H9 (cell line): ENCODE measurements at regions not wholly inside any gene's neighbourhood (a gene's known extent, or its start where the extent isn't known, plus 50 kb on each side); places are given as distances from the start of the nearest gene placed in this dataset.

ENCODE experiments used
- DNase-seq: peaks from one replicate; pipeline ENCODE4 v3.0.0-alpha.2; 2017
- H2AFZ ChIP-seq: one replicate; pipeline ENCODE4 v1.6.1; 2013; ENCODE audit warnings: mild to moderate bottlenecking, low read length, control low read depth, moderate library complexity
- H2AK5ac ChIP-seq: 2 replicates; pipeline ENCODE4 v1.6.1; 2013; ENCODE audit warnings: low read length, control low read depth, mixed read lengths; ENCODE audit not compliant: insufficient read length
- H2BK120ac ChIP-seq: one replicate; pipeline ENCODE4 v1.6.1; 2013; ENCODE audit warnings: low read depth, mild to moderate bottlenecking, low read length, control low read depth, inconsistent platforms; ENCODE audit not compliant: poor library complexity, severe bottlenecking
- H2BK12ac ChIP-seq: 2 replicates; pipeline ENCODE4 v1.6.1; 2013; ENCODE audit warnings: low read length, control low read depth, mixed read lengths, low read depth; ENCODE audit not compliant: insufficient read length
- H2BK15ac ChIP-seq: 2 replicates; pipeline ENCODE4 v1.6.1; 2013; ENCODE audit warnings: low read depth, low read length, control low read depth
- H2BK20ac ChIP-seq: one replicate; pipeline ENCODE4 v1.6.1; 2013; ENCODE audit warnings: low read depth, mild to moderate bottlenecking, low read length, control low read depth, inconsistent platforms; ENCODE audit not compliant: poor library complexity, severe bottlenecking
- H2BK5ac ChIP-seq: 2 replicates; pipeline ENCODE4 v1.6.1; 2013; ENCODE audit warnings: low read length, control low read depth, mixed read lengths; ENCODE audit not compliant: insufficient read length
- H3K14ac ChIP-seq: 2 replicates; pipeline ENCODE4 v1.6.1; 2013; ENCODE audit warnings: low read length, control low read depth; ENCODE audit not compliant: insufficient read depth
- H3K18ac ChIP-seq: 2 replicates; pipeline ENCODE4 v1.6.1; 2013; ENCODE audit warnings: low read depth, mild to moderate bottlenecking, mixed read lengths, low read length, control low read depth; ENCODE audit not compliant: insufficient read length
- H3K23ac ChIP-seq: 2 replicates; pipeline ENCODE4 v1.6.1; 2013; ENCODE audit warnings: low read length, control low read depth, mixed read lengths, low read depth; ENCODE audit not compliant: insufficient read length
- H3K23me2 ChIP-seq: 2 replicates; pipeline ENCODE4 v1.6.1; 2013; ENCODE audit warnings: low read depth, mild to moderate bottlenecking, mixed read lengths, low read length, control low read depth; ENCODE audit not compliant: insufficient read length, poor library complexity, severe bottlenecking
- H3K27ac ChIP-seq: 2 replicates; pipeline ENCODE4 v1.5.1; 2013; ENCODE audit warnings: low read length, control low read depth, mixed read lengths, low read depth; ENCODE audit not compliant: insufficient read length
- H3K27me3 ChIP-seq: 2 replicates; pipeline ENCODE4 v1.6.1; 2013; ENCODE audit warnings: low read length, control low read depth, inconsistent platforms; ENCODE audit not compliant: insufficient read depth
- H3K4ac ChIP-seq: 2 replicates; pipeline ENCODE4 v1.6.1; 2013; ENCODE audit warnings: low read depth, mild to moderate bottlenecking, control low read depth, inconsistent platforms, low read length, moderate library complexity
- H3K4me1 ChIP-seq: 2 replicates; pipeline ENCODE4 v1.6.1; 2013; ENCODE audit warnings: low read length, control low read depth, inconsistent platforms; ENCODE audit not compliant: insufficient read depth
- H3K4me2 ChIP-seq: 2 replicates; pipeline ENCODE4 v1.6.1; 2013; ENCODE audit warnings: low read length, control low read depth, mixed read lengths; ENCODE audit not compliant: insufficient read length, insufficient read depth
- H3K56ac ChIP-seq: 2 replicates; pipeline ENCODE4 v1.6.1; 2013; ENCODE audit warnings: low read depth, mild to moderate bottlenecking, mixed read lengths, low read length, control low read depth; ENCODE audit not compliant: insufficient read length
- H3K79me1 ChIP-seq: 2 replicates; pipeline ENCODE4 v1.6.1; 2013; ENCODE audit warnings: low read depth, mild to moderate bottlenecking, moderate library complexity, low read length, control low read depth, inconsistent platforms; ENCODE audit not compliant: insufficient read depth, poor library complexity, severe bottlenecking
- H3K79me2 ChIP-seq: 2 replicates; pipeline ENCODE4 v1.6.1; 2013; ENCODE audit warnings: low read length, control low read depth, inconsistent platforms; ENCODE audit not compliant: insufficient read depth
- H3K9ac ChIP-seq: 2 replicates; pipeline ENCODE4 v1.6.1; 2013; ENCODE audit warnings: low read length, control low read depth, mixed read lengths; ENCODE audit not compliant: insufficient read length; ENCODE audit errors: extremely low read depth
- H3K9me3 ChIP-seq: one replicate; pipeline ENCODE4 v1.6.1; 2013; ENCODE audit warnings: low read depth, low read length, inconsistent platforms; ENCODE audit not compliant: control insufficient read depth
- H3T11ph ChIP-seq: one replicate; pipeline ENCODE4 v1.6.1; 2013; ENCODE audit warnings: mild to moderate bottlenecking, low read length, control low read depth, inconsistent platforms
- H4K20me1 ChIP-seq: one replicate; pipeline ENCODE4 v1.6.1; 2013; ENCODE audit not compliant: control insufficient read depth, insufficient read length, insufficient read depth
- H4K5ac ChIP-seq: 2 replicates; pipeline ENCODE4 v1.6.1; 2013; ENCODE audit warnings: low read depth, mild to moderate bottlenecking, mixed read lengths, low read length, control low read depth; ENCODE audit not compliant: insufficient read length
- H4K8ac ChIP-seq: replicated peaks from 2 replicates; pipeline ENCODE4 v1.6.1; 2013; ENCODE audit warnings: low read length, control low read depth, mixed read lengths, low read depth; ENCODE audit not compliant: insufficient read length
- H4K91ac ChIP-seq: 2 replicates; pipeline ENCODE4 v1.6.1; 2013; ENCODE audit warnings: low read depth, mild to moderate bottlenecking, moderate library complexity, mixed read lengths, low read length, control low read depth; ENCODE audit not compliant: insufficient read length
- H3K27ac Mint-ChIP-seq, 3 experiments: 2 replicates in 2 of 3; 3 replicates in 1 of 3; pipeline ENCODE4 v1.8.0; 2020 to 2021; ENCODE audit warnings: mixed read lengths in 3 of 3, mild to moderate bottlenecking in 1 of 3, moderate library complexity in 1 of 3
- H3K27me3 Mint-ChIP-seq: 2 replicates; pipeline ENCODE4 v1.8.0; 2021; ENCODE audit warnings: low read depth, mild to moderate bottlenecking, moderate library complexity, mixed read lengths
- H3K36me3 Mint-ChIP-seq, 3 experiments: 2 replicates in 2 of 3; 3 replicates in 1 of 3; pipeline ENCODE4 v1.8.0; 2020 to 2021; ENCODE audit warnings: low read depth in 3 of 3, mixed read lengths in 3 of 3; ENCODE audit not compliant: insufficient read depth in 1 of 3
- H3K4me1 Mint-ChIP-seq, 2 experiments: 2 replicates each; pipeline ENCODE4 v1.8.0; 2020; ENCODE audit warnings: mixed read lengths in 2 of 2
- H3K4me3 Mint-ChIP-seq, 2 experiments: 2 replicates in 1 of 2; 3 replicates in 1 of 2; pipeline ENCODE4 v1.8.0; 2020 to 2021; ENCODE audit warnings: mild to moderate bottlenecking in 2 of 2, mixed read lengths in 2 of 2, moderate library complexity in 1 of 2
- H3K9me3 Mint-ChIP-seq, 2 experiments: 2 replicates in 1 of 2; 3 replicates in 1 of 2; pipeline ENCODE4 v1.8.0; 2020; ENCODE audit warnings: mild to moderate bottlenecking in 2 of 2, mixed read lengths in 2 of 2, moderate library complexity in 1 of 2
- WGBS: extraction: QIAGEN DNeasy Blood & Tissue Kit; methylation state at CpG from one replicate; pipeline ENCODE4 v1.1.7; 2013; ENCODE audit warnings: missing lambda C conversion rate, low lambda C conversion rate, mixed read lengths; ENCODE audit not compliant: insufficient read length; ENCODE audit errors: extremely low coverage; 5-methylcytosine and 5-hydroxymethylcytosine counted together
- TF ChIP-seq, protein P1 (sequence below): fragments of 200-600 bp; sonication (generic); conservative IDR thresholded peaks from 3 replicates; pipeline ENCODE4 v1.8.0; 2021; ENCODE audit warnings: antibody characterized with exemption, mild to moderate bottlenecking

GRCh38 chrX:103882999-103883398 is 50.9 kb upstream of the RAB9B start:
- Histone ChIP-seq H3K23ac (no peak overlapping the region), H4K5ac (no peak overlapping the region), H3K27ac (no peak overlapping the region), H2BK20ac (no peak overlapping the region), H2BK15ac (no peak overlapping the region), H3K23me2 (no peaks in the 10 kb centered on the region), H2BK5ac (no peak overlapping the region), H4K91ac (no peak overlapping the region), H3K4ac (no peak overlapping the region), H3K4me1 (no peaks in the 10 kb centered on the region), H4K8ac (no peak overlapping the region), H3K9ac (no peak overlapping the region), H2BK120ac (no peak overlapping the region), H3K27me3 (no peaks in the 10 kb centered on the region), H3K4me2 (no peak overlapping the region), H3K79me1 (no peaks in the 10 kb centered on the region), H3K18ac (no peak overlapping the region), H3K9me3 (no peaks in the 10 kb centered on the region), H3T11ph (no peak overlapping the region), H3K56ac (no peak overlapping the region), H2AK5ac (no peak overlapping the region), H4K20me1 (no peaks in the 10 kb centered on the region), H3K79me2 (no peaks in the 10 kb centered on the region), H3K14ac (no peak overlapping the region), H2BK12ac (no peak overlapping the region), H2AFZ (no peak overlapping the region)
- H3K9me3 Mint-ChIP-seq: peaks cover 8 to 50% of the 10 kb centered on the region in 2 experiments
- no CpG with 5 or more reads among the region's 2 CpGs for WGBS
- peaks cover 2% of the 10 kb centered on the region for H3K27me3 Mint-ChIP-seq
- DNase-seq: no peak
- H3K36me3 Mint-ChIP-seq: no peaks in the 10 kb centered on the region
- no peak overlapping the region for H3K27ac Mint-ChIP-seq
- TF ChIP-seq, protein P1, sequence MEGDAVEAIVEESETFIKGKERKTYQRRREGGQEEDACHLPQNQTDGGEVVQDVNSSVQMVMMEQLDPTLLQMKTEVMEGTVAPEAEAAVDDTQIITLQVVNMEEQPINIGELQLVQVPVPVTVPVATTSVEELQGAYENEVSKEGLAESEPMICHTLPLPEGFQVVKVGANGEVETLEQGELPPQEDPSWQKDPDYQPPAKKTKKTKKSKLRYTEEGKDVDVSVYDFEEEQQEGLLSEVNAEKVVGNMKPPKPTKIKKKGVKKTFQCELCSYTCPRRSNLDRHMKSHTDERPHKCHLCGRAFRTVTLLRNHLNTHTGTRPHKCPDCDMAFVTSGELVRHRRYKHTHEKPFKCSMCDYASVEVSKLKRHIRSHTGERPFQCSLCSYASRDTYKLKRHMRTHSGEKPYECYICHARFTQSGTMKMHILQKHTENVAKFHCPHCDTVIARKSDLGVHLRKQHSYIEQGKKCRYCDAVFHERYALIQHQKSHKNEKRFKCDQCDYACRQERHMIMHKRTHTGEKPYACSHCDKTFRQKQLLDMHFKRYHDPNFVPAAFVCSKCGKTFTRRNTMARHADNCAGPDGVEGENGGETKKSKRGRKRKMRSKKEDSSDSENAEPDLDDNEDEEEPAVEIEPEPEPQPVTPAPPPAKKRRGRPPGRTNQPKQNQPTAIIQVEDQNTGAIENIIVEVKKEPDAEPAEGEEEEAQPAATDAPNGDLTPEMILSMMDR: no peak
- no peak overlapping the region for H3K4me3 Mint-ChIP-seq
- no peaks in the 10 kb centered on the region for H3K4me1 Mint-ChIP-seq
